D341Med (cell line): ENCODE measurements at regions not wholly inside any gene's neighbourhood (a gene's known extent, or its start where the extent isn't known, plus 50 kb on each side); places are given as distances from the start of the nearest gene placed in this dataset.

Source experiments
- DNase-seq: peaks from one replicate; pipeline ENCODE4 v3.0.0; 2012; ENCODE audit warnings: low spot score

GRCh38 chr10:47231414-47231813 is 68.6 kb upstream of the GDF10 start:
- no peak for DNase-seq

- no peak for DNase-seq
These were observed 66.4 kb upstream of the GDF10 start for GRCh38 chr10:47233631-47234030.

- no peak for DNase-seq
These were observed 64.5 kb upstream of the GDF10 start for GRCh38 chr10:47235484-47235883.

- DNase-seq, result peak; percentile 21
These were observed 62.4 kb upstream of the GDF10 start for GRCh38 chr10:47237316-47238260.

GRCh38 chr10:47238331-47239095 is 61.5 kb upstream of the GDF10 start:
- peak; percentile 20 for DNase-seq

GRCh38 chr10:47239211-47239610 is 60.8 kb upstream of the GDF10 start:
- peak; percentile 9 for DNase-seq

- peak; percentile 7 for DNase-seq
These were observed 59.8 kb upstream of the GDF10 start for GRCh38 chr10:47240173-47240572.

GRCh38 chr10:47241256-47241655 is 58.7 kb upstream of the GDF10 start:
- peak; percentile 18 for DNase-seq

- no peak for DNase-seq
These were observed 57.8 kb upstream of the GDF10 start for GRCh38 chr10:47241946-47242867.

GRCh38 chr10:47243356-47243755 is 56.6 kb upstream of the GDF10 start:
- DNase-seq, result no peak

GRCh38 chr10:47243791-47244190 is 56.2 kb upstream of the GDF10 start:
- DNase-seq, result no peak

- no peak for DNase-seq
These were observed 55.2 kb upstream of the GDF10 start for GRCh38 chr10:47244560-47245500.

- DNase-seq, result no peak
These were observed 54.2 kb upstream of the GDF10 start for GRCh38 chr10:47245731-47246350.

- DNase-seq, result no peak
These were observed 53.4 kb upstream of the GDF10 start for GRCh38 chr10:47246406-47247147.

- DNase-seq, result no peak
These were observed 52.6 kb upstream of the GDF10 start for GRCh38 chr10:47247148-47248059.

- no peak for DNase-seq
These were observed 51.5 kb upstream of the GDF10 start for GRCh38 chr10:47248386-47249090.

GRCh38 chr10:47249881-47250280 is 50.1 kb upstream of the GDF10 start:
- DNase-seq, result no peak
